ENCODE measurements at regions not wholly inside any gene's neighbourhood (a gene's known extent, or its start where the extent isn't known, plus 50 kb on each side); places are given as distances from the start of the nearest gene placed in this dataset.

DNA sequence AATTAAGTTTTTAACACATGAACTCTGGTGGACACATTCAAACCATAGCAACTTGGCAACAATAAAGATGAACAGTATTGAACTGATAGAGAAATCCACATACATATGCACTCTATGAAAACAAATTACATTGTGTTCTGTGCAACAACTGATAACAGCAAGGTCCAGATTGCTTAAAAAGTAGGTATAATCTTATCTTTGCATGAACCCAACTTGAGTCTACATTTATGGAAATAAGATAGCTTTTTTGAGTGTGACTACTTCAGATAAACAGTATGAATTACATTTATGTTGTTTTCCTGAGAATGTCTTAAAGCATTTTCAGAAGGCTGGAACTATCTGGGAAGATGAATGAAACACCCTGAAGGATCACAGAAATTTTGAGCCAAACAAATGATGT is 212.6 kb upstream of the GK2 start:
- no peak for DNase-seq (ENCODE audit: extremely low read depth, low read depth)
- TF ChIP-seq CTCF (IDR thresholded peaks at IDR 0.05; ENCODE audit: low read depth, low read length): no peak

DNA sequence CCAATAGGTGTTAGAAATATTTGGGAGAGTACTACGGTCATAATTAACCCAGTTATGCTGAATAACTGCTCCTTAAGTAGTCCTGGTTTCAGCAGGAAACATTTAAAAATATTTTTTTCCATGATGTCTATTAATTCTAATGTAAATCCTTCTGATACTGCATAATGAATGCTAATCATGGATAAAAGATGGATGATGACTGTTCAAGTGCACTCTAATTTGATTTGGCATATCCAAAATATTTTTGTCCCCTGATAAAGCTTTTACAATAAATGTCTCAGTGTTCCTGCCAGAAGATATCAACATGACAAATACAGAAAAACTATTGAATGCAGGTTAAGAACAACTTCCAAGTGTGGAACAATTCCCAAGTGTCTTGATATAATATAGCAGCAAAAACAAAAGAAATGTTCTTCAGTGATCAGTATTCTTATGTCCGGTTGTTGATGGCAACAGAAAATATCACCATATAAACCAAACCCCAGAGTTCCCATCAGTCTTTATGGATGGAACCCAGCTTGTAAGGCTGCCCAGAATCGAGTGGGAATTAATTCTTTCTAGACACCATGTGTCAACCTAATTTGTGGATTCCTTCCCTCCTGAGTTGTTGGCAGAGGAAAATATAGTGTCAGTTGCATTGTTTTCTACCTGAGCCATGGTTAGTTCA is 205.4 kb upstream of the GK2 start:
- TF ChIP-seq CTCF (IDR thresholded peaks at IDR 0.05; ENCODE audit: low read depth, low read length): no peak
- no peak for DNase-seq (ENCODE audit: extremely low read depth, low read depth)

GRCh38 chr4:79611026-79611425 is 203.0 kb upstream of the GK2 start:
- no peak for DNase-seq (ENCODE audit: extremely low read depth, low read depth)
- TF ChIP-seq CTCF (IDR thresholded peaks at IDR 0.05; ENCODE audit: low read depth, low read length): no peak

GRCh38 chr4:79609817-79610216 is 201.8 kb upstream of the GK2 start:
- TF ChIP-seq CTCF (IDR thresholded peaks at IDR 0.05; ENCODE audit: low read depth, low read length): no peak
- DNase-seq (ENCODE audit: extremely low read depth, low read depth): no peak

GRCh38 chr4:79607979-79608378 is 200.0 kb upstream of the GK2 start:
- DNase-seq (ENCODE audit: extremely low read depth, low read depth): no peak
- TF ChIP-seq CTCF (IDR thresholded peaks at IDR 0.05; ENCODE audit: low read depth, low read length): no peak

DNA sequence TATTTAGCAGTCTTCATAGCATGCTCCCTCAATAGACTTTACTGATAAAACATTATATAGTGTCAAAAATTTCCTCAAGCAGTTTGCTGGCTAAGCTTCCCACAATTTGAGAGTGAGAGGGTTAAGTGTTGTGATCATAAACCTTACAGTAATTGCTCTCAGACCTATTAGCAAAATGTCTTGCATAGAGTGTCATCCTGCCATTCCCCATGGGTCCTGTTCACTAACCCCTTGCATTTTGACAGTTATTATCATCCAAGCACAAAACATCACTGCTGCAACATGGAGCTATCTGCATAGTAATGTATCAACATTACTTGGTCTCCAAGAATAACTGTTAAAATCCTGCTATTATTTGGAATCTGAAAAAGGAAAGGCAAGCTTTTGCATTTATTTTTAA is 196.1 kb upstream of the GK2 start:
- DNase-seq (ENCODE audit: extremely low read depth, low read depth): no peak
- TF ChIP-seq CTCF (IDR thresholded peaks at IDR 0.05; ENCODE audit: low read depth, low read length): no peak

GRCh38 chr4:79603681-79604080 is 195.7 kb upstream of the GK2 start:
- no peak for DNase-seq (ENCODE audit: extremely low read depth, low read depth)
- TF ChIP-seq CTCF (IDR thresholded peaks at IDR 0.05; ENCODE audit: low read depth, low read length): no peak
